Uterus (tissue), 3 donors: ENCODE measurements at regions not wholly inside any gene's neighbourhood (a gene's known extent, or its start where the extent isn't known, plus 50 kb on each side); places are given as distances from the start of the nearest gene placed in this dataset.

Experiments
- DNase-seq, 2 donors: peaks; one replicate each; pipeline ENCODE4 v3.0.0-alpha.2; 2019 to 2020
- H3K27ac ChIP-seq, 2 donors: fragments of 200-600 bp; sonication (generic); 1 replicate in 1 of 2; 2 replicates in 1 of 2; pipeline ENCODE4 v1.5.1; 2016 to 2018
- H3K27me3 ChIP-seq, 2 donors: fragments of 200-600 bp; sonication (generic); one replicate each; pipeline ENCODE4 v1.5.1; 2018 to 2019; ENCODE audit warnings: control low read depth in 1 of 2
- H3K36me3 ChIP-seq, 2 donors: fragments of 200-600 bp; sonication (generic); one replicate each; pipeline ENCODE4 v1.5.1; 2019; ENCODE audit warnings: control low read depth in 1 of 2
- H3K4me1 ChIP-seq, 2 donors: fragments of 200-600 bp; sonication (generic); one replicate each; pipeline ENCODE4 v1.5.1; 2018 to 2019; ENCODE audit warnings: control low read depth in 1 of 2
- H3K4me3 ChIP-seq, 2 donors: fragments of 200-600 bp; sonication (generic); 1 replicate in 1 of 2; 2 replicates in 1 of 2; pipeline ENCODE4 v1.5.1; 2018 to 2019; ENCODE audit warnings: mild to moderate bottlenecking in 1 of 2
- H3K9me3 ChIP-seq, 2 donors: fragments of 200-600 bp; sonication (generic); one replicate each; pipeline ENCODE4 v1.5.1; 2019; ENCODE audit warnings: control low read depth in 1 of 2
- POLR2A ChIP-seq, 2 donors: fragments of 450-650 bp; IDR thresholded peaks; one replicate each; pipeline ENCODE4 v1.6.1; 2016; ENCODE audit warnings: antibody characterized with exemption in 2 of 2, mild to moderate bottlenecking in 1 of 2, moderate library complexity in 1 of 2
- intact Hi-C: fragments of 100-400 bp; cut with DNase I; formaldehyde crosslinking; loops from one replicate; pipeline ENCODE4 v1.15.1; 2023; ENCODE audit warnings: low total_unique reads
- TF ChIP-seq, protein P1 (sequence below), 4 experiments: fragments of 200-600 bp in 2 of 4; fragments of 450-650 bp in 2 of 4; sonication (generic) in 2 of 4; IDR thresholded peaks; one replicate each; pipeline ENCODE4 v1.5.1; 2016 to 2019; ENCODE audit warnings: antibody characterized with exemption in 4 of 4, mild to moderate bottlenecking in 2 of 4, moderate library complexity in 1 of 4
- donor health status: DM: yes; HTN: yes; CAD: no.

DNA sequence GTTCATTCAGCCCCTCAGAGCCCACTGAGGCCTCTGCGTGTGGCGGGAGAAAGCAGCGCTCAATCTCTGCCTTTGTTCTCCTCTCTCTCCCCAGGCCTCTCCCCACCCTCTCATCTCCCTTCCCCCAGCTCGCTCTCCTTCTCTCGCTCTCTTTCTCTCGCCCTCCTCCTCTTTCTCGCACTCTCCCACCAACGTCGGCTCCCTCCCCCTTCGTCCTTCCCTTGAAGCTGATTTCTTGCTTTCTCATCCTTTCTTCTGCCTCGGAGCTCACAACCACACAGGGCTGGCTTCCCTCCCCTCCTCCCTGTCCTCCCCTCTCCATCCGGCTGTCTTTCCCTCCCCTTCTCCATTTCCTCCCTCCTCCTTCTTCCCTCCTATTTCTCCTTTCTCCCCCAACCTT lies 96.4 kb downstream of the LRRC74A start:
- intact Hi-C loops, result no loop called here
- H3K4me1 ChIP-seq, result peaks cover 16 to 29% of the 10 kb centered on the region in 2 donors

GRCh38 chr14:76922092-76922491 lies 95.9 kb downstream of the LRRC74A start:
- no peak overlapping the region for H3K4me3 ChIP-seq
- no peak for TF ChIP-seq POLR2A (IDR thresholded peaks at IDR 0.05)
- TF ChIP-seq, protein P1, sequence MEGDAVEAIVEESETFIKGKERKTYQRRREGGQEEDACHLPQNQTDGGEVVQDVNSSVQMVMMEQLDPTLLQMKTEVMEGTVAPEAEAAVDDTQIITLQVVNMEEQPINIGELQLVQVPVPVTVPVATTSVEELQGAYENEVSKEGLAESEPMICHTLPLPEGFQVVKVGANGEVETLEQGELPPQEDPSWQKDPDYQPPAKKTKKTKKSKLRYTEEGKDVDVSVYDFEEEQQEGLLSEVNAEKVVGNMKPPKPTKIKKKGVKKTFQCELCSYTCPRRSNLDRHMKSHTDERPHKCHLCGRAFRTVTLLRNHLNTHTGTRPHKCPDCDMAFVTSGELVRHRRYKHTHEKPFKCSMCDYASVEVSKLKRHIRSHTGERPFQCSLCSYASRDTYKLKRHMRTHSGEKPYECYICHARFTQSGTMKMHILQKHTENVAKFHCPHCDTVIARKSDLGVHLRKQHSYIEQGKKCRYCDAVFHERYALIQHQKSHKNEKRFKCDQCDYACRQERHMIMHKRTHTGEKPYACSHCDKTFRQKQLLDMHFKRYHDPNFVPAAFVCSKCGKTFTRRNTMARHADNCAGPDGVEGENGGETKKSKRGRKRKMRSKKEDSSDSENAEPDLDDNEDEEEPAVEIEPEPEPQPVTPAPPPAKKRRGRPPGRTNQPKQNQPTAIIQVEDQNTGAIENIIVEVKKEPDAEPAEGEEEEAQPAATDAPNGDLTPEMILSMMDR (IDR thresholded peaks at IDR 0.05), result no peak
- H3K27ac ChIP-seq, result peak overlapping the region; percentile 3 to 58
- H3K27me3 ChIP-seq, result no peaks in the 10 kb centered on the region
- peaks cover 21 to 31% of the 10 kb centered on the region in 2 donors for H3K4me1 ChIP-seq
- no peak for DNase-seq
- no peaks in the 10 kb centered on the region for H3K36me3 ChIP-seq
- no peaks in the 10 kb centered on the region for H3K9me3 ChIP-seq
- intact Hi-C loops, result no loop called here

More for the DNA sequence above, 96.4 kb downstream of the LRRC74A start:
- TF ChIP-seq POLR2A (IDR thresholded peaks at IDR 0.05), result no peak
- TF ChIP-seq, protein P1 (IDR thresholded peaks at IDR 0.05), result no peak
- Histone ChIP-seq H3K27me3 (no peaks in the 10 kb centered on the region), H3K4me3 (no peak overlapping the region), H3K9me3 (no peaks in the 10 kb centered on the region), H3K27ac (peak overlapping the region; percentile 3 to 58), H3K36me3 (no peaks in the 10 kb centered on the region)
- no peak for DNase-seq

DNA sequence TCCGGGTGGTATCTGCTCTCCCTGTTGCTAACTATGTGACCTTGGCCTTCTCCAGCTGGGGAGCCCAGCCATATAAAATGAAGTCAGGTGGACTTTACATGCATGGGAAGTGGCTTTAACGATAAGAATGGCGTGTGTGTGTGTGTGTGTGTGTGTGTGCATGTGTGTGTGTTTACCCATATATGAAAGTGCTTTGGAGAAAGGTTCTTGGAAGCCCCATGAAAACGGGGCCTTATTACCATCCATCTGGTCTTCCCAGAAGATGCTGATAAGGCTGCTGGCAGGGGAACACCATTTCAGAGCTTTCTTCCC lies 94.8 kb downstream of the LRRC74A start:
- intact Hi-C loops, result no loop called here
- no peaks in the 10 kb centered on the region for H3K36me3 ChIP-seq
- H3K9me3 ChIP-seq, result no peaks in the 10 kb centered on the region
- no peak overlapping the region for H3K27ac ChIP-seq
- TF ChIP-seq, protein P1 (IDR thresholded peaks at IDR 0.05), result no peak
- no peak for TF ChIP-seq POLR2A (IDR thresholded peaks at IDR 0.05)
- DNase-seq, result no peak
- H3K27me3 ChIP-seq, result no peaks in the 10 kb centered on the region
- H3K4me3 ChIP-seq, result no peak overlapping the region
- H3K4me1 ChIP-seq, result peaks cover 21 to 32% of the 10 kb centered on the region in 2 donors

DNA sequence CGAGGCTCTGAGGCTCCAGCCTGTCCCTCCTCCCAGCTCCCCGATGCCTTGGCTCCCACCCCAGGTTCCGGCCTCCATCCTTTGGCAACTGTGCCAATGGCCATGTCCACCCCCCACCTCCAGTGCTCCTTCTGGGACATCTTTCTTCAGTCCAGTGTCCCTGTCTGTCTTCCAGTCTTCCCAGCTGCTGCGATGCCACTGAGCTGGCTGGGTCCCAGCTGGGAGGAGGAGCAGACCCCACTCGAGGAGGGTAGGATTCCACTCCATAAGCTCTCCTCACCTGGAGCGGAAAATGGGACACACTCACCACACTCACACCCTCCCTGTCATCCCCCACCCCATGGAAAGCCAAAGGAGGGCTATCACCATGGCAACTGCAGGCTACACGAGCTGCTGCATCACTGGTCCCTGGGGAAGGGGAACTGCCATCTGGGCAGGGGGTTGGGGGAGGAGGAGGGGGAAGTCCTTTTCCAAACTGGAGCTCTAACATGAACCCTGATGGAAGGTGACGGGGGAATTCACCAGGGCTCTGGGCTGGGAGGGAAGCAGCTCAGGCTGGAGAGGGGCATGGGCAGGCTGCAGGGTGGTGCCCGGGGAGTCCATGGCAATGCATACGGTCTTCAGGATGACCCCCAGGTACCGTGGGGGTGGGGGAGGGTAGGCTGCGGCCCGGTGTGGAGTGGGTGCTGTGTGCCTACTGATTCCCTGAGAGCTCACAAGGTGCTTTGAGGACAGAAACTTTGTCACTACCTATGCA lies 94.3 kb downstream of the LRRC74A start:
- Histone ChIP-seq H3K36me3 (no peaks in the 10 kb centered on the region), H3K4me3 (no peak overlapping the region), H3K27me3 (no peaks in the 10 kb centered on the region), H3K27ac (peak overlapping the region; percentile 83 to 88), H3K4me1 (peaks cover 21 to 32% of the 10 kb centered on the region in 2 donors), H3K9me3 (no peaks in the 10 kb centered on the region)
- no peak for TF ChIP-seq POLR2A (IDR thresholded peaks at IDR 0.05)
- TF ChIP-seq, protein P1 (IDR thresholded peaks at IDR 0.05), result no peak
- peak; percentile 49 to 52 for DNase-seq
- intact Hi-C loops, result no loop called here

DNA sequence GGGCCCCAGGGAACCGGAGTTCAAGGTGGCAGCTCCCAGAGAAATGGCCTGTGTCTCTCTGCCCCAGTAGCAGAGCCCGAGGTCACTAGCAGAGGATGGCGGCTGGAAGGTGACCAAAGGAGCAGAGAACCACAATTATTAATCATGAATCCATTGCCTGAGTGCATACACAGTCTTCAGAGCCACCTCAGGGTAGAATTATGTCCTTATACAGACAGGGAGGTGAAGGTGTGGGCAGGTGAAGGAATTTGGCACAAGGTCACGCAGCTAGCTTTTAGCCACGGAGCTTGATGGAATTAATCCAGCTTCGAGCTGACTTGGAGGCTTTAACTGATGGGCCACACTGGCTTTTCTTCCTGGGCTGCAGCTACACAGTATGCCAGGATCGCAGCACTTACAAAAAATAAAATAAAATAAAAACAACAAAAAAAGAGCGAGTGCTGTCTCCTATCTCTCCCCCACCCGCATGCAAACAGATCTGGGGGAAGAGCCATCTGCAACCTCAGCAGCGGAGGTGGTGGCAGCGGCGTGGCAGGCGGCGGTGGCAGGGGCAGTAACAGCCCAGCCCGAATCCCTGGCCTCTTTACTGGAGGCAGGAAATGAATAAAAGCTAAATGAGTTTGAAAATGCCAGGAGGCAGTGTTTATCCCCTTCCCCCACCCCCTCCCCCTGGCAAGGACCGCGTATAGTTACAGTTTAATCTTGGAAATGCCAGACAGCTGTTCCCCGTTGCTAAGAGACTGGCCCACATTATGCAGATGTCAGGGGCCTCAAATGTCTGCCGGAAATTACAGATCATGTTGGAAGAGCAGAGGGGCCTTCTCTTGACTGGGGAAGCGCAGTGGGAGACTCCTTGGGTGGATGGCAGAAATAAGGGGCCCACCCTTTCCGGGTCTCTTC lies 93.5 kb downstream of the LRRC74A start:
- DNase-seq, result peak in 1 of 2 donors; percentile 48
- Histone ChIP-seq H3K9me3 (no peaks in the 10 kb centered on the region), H3K27ac (peak overlapping the region; percentile 83 to 88), H3K4me1 (peaks cover 21 to 32% of the 10 kb centered on the region in 2 donors), H3K36me3 (no peaks in the 10 kb centered on the region), H3K27me3 (no peaks in the 10 kb centered on the region), H3K4me3 (no peak overlapping the region)
- intact Hi-C loops, result no loop called here
- TF ChIP-seq POLR2A (IDR thresholded peaks at IDR 0.05), result no peak
- TF ChIP-seq, protein P1 (IDR thresholded peaks at IDR 0.05), result no peak
